ENCODE measurements at regions not wholly inside any gene's neighbourhood (a gene's known extent, or its start where the extent isn't known, plus 50 kb on each side); places are given as distances from the start of the nearest gene placed in this dataset.

DNA sequence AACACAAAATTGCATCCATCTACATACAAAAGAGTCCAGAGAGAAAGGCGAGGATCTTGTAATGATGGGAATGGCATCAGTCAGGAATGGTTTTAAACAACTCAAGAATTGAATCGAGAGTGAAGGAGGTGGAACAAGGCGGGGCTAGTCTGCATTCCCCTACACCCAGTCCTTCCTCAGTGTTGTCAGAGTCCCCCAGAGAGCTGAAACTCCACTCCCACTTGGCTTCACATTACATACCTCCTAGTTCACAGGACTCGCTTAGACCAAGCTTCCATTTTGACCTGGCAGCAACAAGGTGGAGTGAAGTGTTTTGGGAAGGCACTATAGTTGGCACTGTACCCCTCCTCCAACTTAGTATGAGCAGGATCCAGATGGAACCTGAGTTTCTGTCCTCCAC is 1273.5 kb upstream of the CRIM1 start (continued):
- TF ChIP-seq NANOG (IDR thresholded peaks at IDR 0.05; ENCODE audit: insufficient read depth, low read depth, low read length, poor library complexity, severe bottlenecking) (no peak), SRF (IDR thresholded peaks at IDR 0.05; ENCODE audit: low read depth, low read length) (no peak), TAF1 (IDR thresholded peaks at IDR 0.05; ENCODE audit: low read depth, low read length) (no peak)

All from H1 (cell line).